ENCODE measurements at regions not wholly inside any gene's neighbourhood (a gene's known extent, or its start where the extent isn't known, plus 50 kb on each side); places are given as distances from the start of the nearest gene placed in this dataset.

DNA sequence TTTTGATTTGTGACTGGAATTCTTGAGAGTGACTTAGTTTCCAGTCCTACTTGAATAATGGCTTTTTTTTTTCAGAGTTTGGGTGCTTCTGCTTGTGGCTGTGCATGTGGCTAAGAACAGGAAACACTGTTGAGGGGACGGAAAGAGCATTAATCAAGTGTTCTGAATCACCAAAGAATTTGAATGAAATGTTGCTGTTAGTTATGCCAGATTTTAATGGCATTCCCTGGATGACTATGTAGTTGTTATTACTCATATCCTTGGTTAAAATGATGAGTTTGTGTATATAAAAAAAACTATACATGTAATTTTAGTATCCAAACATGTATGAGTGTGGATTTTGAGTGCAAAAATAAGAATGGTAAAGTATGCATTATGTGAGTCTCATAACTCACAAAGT, 347.9 kb downstream of the BCAT1 start:
- Histone ChIP-seq H2BK5ac (ENCODE audit: low read depth, low read length, poor library complexity, severe bottlenecking) (peak overlapping the region; percentile 76), H4K91ac (ENCODE audit: insufficient read depth, low read depth, low read length) (no peak overlapping the region), H3K18ac (ENCODE audit: low read depth, low read length) (no peak overlapping the region; the same call in 1 of the 2 replicates), H3K27me3 (ENCODE audit: control insufficient read depth, insufficient read depth, low read length) (no peaks in the 10 kb centered on the region), H3K9me3 (ENCODE audit: control insufficient read depth, insufficient read depth, low read length) (no peaks in the 10 kb centered on the region; the same call in 1 of the 2 replicates), H3K9me1 (ENCODE audit: insufficient read depth, low read length) (no peaks in the 10 kb centered on the region; the same call in 1 of the 2 replicates), H3K23ac (ENCODE audit: low read depth, low read length) (no peak overlapping the region), H3K14ac (replicated peaks; ENCODE audit: low read depth, low read length) (no peak overlapping the region), H2AFZ (replicated peaks; ENCODE audit: low read length, poor library complexity) (no peak overlapping the region), H3K4me3 (ENCODE audit: insufficient read depth, low read depth, low read length) (no peak overlapping the region), H3K9ac (ENCODE audit: low read depth, low read length) (no peak overlapping the region), H2BK120ac (ENCODE audit: low read depth, low read length) (no peak overlapping the region; the same call in 1 of the 2 replicates), H2BK20ac (ENCODE audit: low read depth, low read length) (no peak overlapping the region), H3K56ac (ENCODE audit: extremely low read depth, insufficient read depth, low read length) (no peak overlapping the region), H4K5ac (ENCODE audit: low read depth, low read length) (no peak overlapping the region), H3K4me2 (ENCODE audit: low read depth, low read length) (no peak overlapping the region), H4K20me1 (ENCODE audit: insufficient read depth, low read length) (no peaks in the 10 kb centered on the region), H3K79me1 (ENCODE audit: low read depth in 1 of 2, low read length in 2 of 2) (no peaks in the 10 kb centered on the region), H2BK15ac (ENCODE audit: low read depth, low read length) (no peak overlapping the region), H2AK9ac (replicated peaks; ENCODE audit: low read depth, low read length, poor library complexity) (no peak overlapping the region), H3K4me1 (ENCODE audit: control insufficient read depth, insufficient read depth, low read length) (no peaks in the 10 kb centered on the region; the same call in 1 of the 2 replicates), H4K8ac (ENCODE audit: low read depth in 2 of 2, low read length in 2 of 2) (no peak overlapping the region), H3K36me3 (ENCODE audit: control insufficient read depth, insufficient read depth, low read length) (no peaks in the 10 kb centered on the region), H3K4ac (ENCODE audit: low read depth, low read length) (no peak overlapping the region), H2AK5ac (ENCODE audit: low read depth, low read length) (no peak overlapping the region), H3K27ac (ENCODE audit: insufficient read depth, low read length) (no peak overlapping the region)
- dilution Hi-C loops (cut with HindIII; ENCODE audit: low sequenced_read_pairs, unreplicated experiment) (no loop called here), intact Hi-C loops (cut with micrococcal nuclease) (no loop called here), in situ Hi-C loops (cut with MboI; ENCODE audit: low sequenced_read_pairs) (no loop called here)
- ChIA-PET CTCF (no interaction called here), POLR2A (ENCODE audit: unreplicated experiment) (no interaction called here)
- BruUV-seq (replicated peaks): no TSS peak
- ATAC-seq (ENCODE audit: low read depth) (peak; percentile 80), DNase-seq (peak; percentile 92)
- TF ChIP-seq CEBPB (IDR thresholded peaks at IDR 0.05; ENCODE audit: low read depth, low read length) (peak; percentile 16; the same call in 1 of the 2 replicates), MAZ (IDR thresholded peaks at IDR 0.05; ENCODE audit: borderline replicate concordance, low read depth, low read length) (no peak), RFX5 (IDR thresholded peaks at IDR 0.05; ENCODE audit: low read depth, low read length) (no peak), MAFK (IDR thresholded peaks at IDR 0.05; ENCODE audit: low read depth, low read length) (0 out of 2 replicates have a peak, but pooled peaks have one; percentile 2), ELK1 (IDR thresholded peaks at IDR 0.05; ENCODE audit: borderline replicate concordance, low read depth, low read length) (no peak), MXI1 (IDR thresholded peaks at IDR 0.05; ENCODE audit: borderline replicate concordance, low read depth, low read length) (no peak), CTCF (conservative IDR thresholded peaks at IDR 0.05; ENCODE audit: low read depth, low read length) (no peak), NFE2L2 (IDR thresholded peaks at IDR 0.05; ENCODE audit: low read depth, low read length) (no peak), RCOR1 (IDR thresholded peaks at IDR 0.05; ENCODE audit: insufficient replicate concordance, low read length) (no peak), USF2 (IDR thresholded peaks at IDR 0.05; ENCODE audit: low read depth, low read length) (no peak), BHLHE40 (IDR thresholded peaks at IDR 0.05; ENCODE audit: low read depth, low read length) (no peak), POLR2A (IDR thresholded peaks at IDR 0.05; ENCODE audit: low read depth, low read length) (no peak), RAD21 (IDR thresholded peaks at IDR 0.05; ENCODE audit: low read length) (no peak), SMC3 (IDR thresholded peaks at IDR 0.05; ENCODE audit: low read depth, low read length) (no peak), CHD1 (IDR thresholded peaks at IDR 0.05; ENCODE audit: low read depth, low read length) (no peak), FOS (IDR thresholded peaks at IDR 0.05; ENCODE audit: low read depth, low read length) (peak; percentile 47; the same call in 1 of the 2 replicates)
- no CpG with 5 or more reads among the region's 1 CpG for WGBS, 2 experiments (ENCODE audit: extremely low coverage in 2 of 2, insufficient read length in 1 of 2)

Measured in IMR-90 (cell line).